NOMO-1 treated with dmso at 0.1 percent for 144 hours (cell line): ENCODE measurements at regions not wholly inside any gene's neighbourhood (a gene's known extent, or its start where the extent isn't known, plus 50 kb on each side); places are given as distances from the start of the nearest gene placed in this dataset.

ENCODE experiments used
- DNase-seq: peaks from one replicate; lab custom pipeline; 2025; ENCODE audit not compliant: unreplicated experiment; lab: John Stamatoyannopoulos, UW

- no peak for DNase-seq
Observed at GRCh38 chr6:56864171-56864616, 90.7 kb upstream of the BEND6 start.

- DNase-seq, result no peak
Observed at GRCh38 chr6:56863366-56863765, 91.5 kb upstream of the BEND6 start.

GRCh38 chr6:56862415-56863175 lies 92.3 kb upstream of the BEND6 start:
- no peak for DNase-seq

GRCh38 chr6:56860475-56860874 lies 94.4 kb upstream of the BEND6 start:
- no peak for DNase-seq

GRCh38 chr6:56856036-56856580 lies 98.8 kb upstream of the BEND6 start:
- no peak for DNase-seq

- DNase-seq, result no peak
Observed at GRCh38 chr6:56854086-56854485, 100.8 kb upstream of the BEND6 start.

- DNase-seq, result no peak
Observed at GRCh38 chr6:56853541-56853940, 101.4 kb upstream of the BEND6 start.

- no peak for DNase-seq
Observed at GRCh38 chr6:56852260-56853010, 102.5 kb upstream of the BEND6 start.

- peak; percentile 20 for DNase-seq
Observed at GRCh38 chr6:56851541-56852259, 103.2 kb upstream of the BEND6 start.

- no peak for DNase-seq
Observed at GRCh38 chr6:56851074-56851473, 103.8 kb upstream of the BEND6 start.

- no peak for DNase-seq
Observed at GRCh38 chr6:56850626-56851025, 104.3 kb upstream of the BEND6 start.

- no peak for DNase-seq
Observed at GRCh38 chr6:56849896-56850295, 105.0 kb upstream of the BEND6 start.

- no peak for DNase-seq
Observed at GRCh38 chr6:56848105-56848504, 106.8 kb upstream of the BEND6 start.

- no peak for DNase-seq
Observed at GRCh38 chr6:56845032-56845431, 109.9 kb upstream of the BEND6 start.

- DNase-seq, result peak; percentile 70
Observed at GRCh38 chr6:56843476-56844349, 111.2 kb upstream of the BEND6 start.

GRCh38 chr6:56842686-56843475 lies 112.0 kb upstream of the BEND6 start:
- DNase-seq, result no peak

GRCh38 chr6:56841751-56842150 lies 113.2 kb upstream of the BEND6 start:
- DNase-seq, result no peak

GRCh38 chr6:56841381-56841749 lies 113.5 kb upstream of the BEND6 start:
- no peak for DNase-seq

- no peak for DNase-seq
Observed at GRCh38 chr6:56840467-56841380, 114.2 kb upstream of the BEND6 start.
